ENCODE measurements at regions not wholly inside any gene's neighbourhood (a gene's known extent, or its start where the extent isn't known, plus 50 kb on each side); places are given as distances from the start of the nearest gene placed in this dataset.

- DNase-seq (no peak), ATAC-seq (no peak)
- no peaks in the 10 kb centered on the region for H3K4me1 ChIP-seq (ENCODE audit: low read depth)
- intact Hi-C loops (cut with DNase I, micrococcal nuclease): no loop called here
- no peaks in the 10 kb centered on the region for H3K9me3 ChIP-seq
- H3K36me3 ChIP-seq (ENCODE audit: low read depth): no peaks in the 10 kb centered on the region
- no peak overlapping the region for H3K4me3 ChIP-seq
- no peak for TF ChIP-seq CTCF (IDR thresholded peaks at IDR 0.05)
Measured at GRCh38 chr1:184141361-184141880, 89.9 kb downstream of the TSEN15 start.

- intact Hi-C loops (cut with DNase I, micrococcal nuclease): no loop called here
- Histone ChIP-seq H3K36me3 (ENCODE audit: low read depth) (no peaks in the 10 kb centered on the region), H3K9me3 (no peaks in the 10 kb centered on the region), H3K4me1 (ENCODE audit: low read depth) (no peaks in the 10 kb centered on the region), H3K4me3 (no peak overlapping the region)
- ATAC-seq (no peak), DNase-seq (no peak)
- no peak for TF ChIP-seq CTCF (IDR thresholded peaks at IDR 0.05)
Measured at GRCh38 chr1:184143449-184143848, 91.9 kb downstream of the TSEN15 start.

- TF ChIP-seq CTCF (IDR thresholded peaks at IDR 0.05): no peak
- DNase-seq (no peak), ATAC-seq (no peak)
- Histone ChIP-seq H3K9me3 (no peaks in the 10 kb centered on the region), H3K36me3 (ENCODE audit: low read depth) (no peaks in the 10 kb centered on the region), H3K4me1 (ENCODE audit: low read depth) (no peaks in the 10 kb centered on the region), H3K4me3 (no peak overlapping the region)
- intact Hi-C loops (cut with DNase I, micrococcal nuclease): no loop called here
Measured at GRCh38 chr1:184145083-184145482, 93.6 kb downstream of the TSEN15 start.

- Histone ChIP-seq H3K9me3 (no peaks in the 10 kb centered on the region), H3K4me1 (ENCODE audit: low read depth) (no peaks in the 10 kb centered on the region), H3K36me3 (ENCODE audit: low read depth) (no peaks in the 10 kb centered on the region), H3K4me3 (no peak overlapping the region)
- TF ChIP-seq CTCF (IDR thresholded peaks at IDR 0.05): no peak
- intact Hi-C loops (cut with DNase I, micrococcal nuclease): no loop called here
- no peak for ATAC-seq
- no peak for DNase-seq
Measured at GRCh38 chr1:184146202-184146601, 94.7 kb downstream of the TSEN15 start.

GRCh38 chr1:184150776-184151531 is 99.4 kb downstream of the TSEN15 start:
- Histone ChIP-seq H3K4me1 (ENCODE audit: low read depth) (no peaks in the 10 kb centered on the region), H3K4me3 (no peak overlapping the region), H3K36me3 (ENCODE audit: low read depth) (no peaks in the 10 kb centered on the region), H3K9me3 (no peaks in the 10 kb centered on the region)
- intact Hi-C loops (cut with DNase I, micrococcal nuclease): no loop called here
- ATAC-seq (peak; percentile 36), DNase-seq (peak in 1 of 3 donors; percentile 16)
- TF ChIP-seq CTCF (IDR thresholded peaks at IDR 0.05): no peak
